B cell (primary cell): ENCODE measurements at regions not wholly inside any gene's neighbourhood (a gene's known extent, or its start where the extent isn't known, plus 50 kb on each side); places are given as distances from the start of the nearest gene placed in this dataset.
"Not testable (repeated sequence)": the region's sequence is repeated elsewhere in the genome, so short reads cannot be mapped to it uniquely, and the experiment has no call there.

ENCODE experiments used
- CTCF ChIP-seq: fragments of 200-600 bp; IDR thresholded peaks from one replicate; pipeline ENCODE4 v1.8.0; 2022; ENCODE audit warnings: antibody characterized with exemption, mild to moderate bottlenecking
- EZH2 ChIP-seq: IDR thresholded peaks from 2 replicates; pipeline ENCODE4 v1.6.1; 2012; ENCODE audit warnings: borderline replicate concordance, low read depth, mild to moderate bottlenecking, moderate library complexity, low read length; ENCODE audit not compliant: insufficient read depth, poor library complexity, severe bottlenecking

GRCh38 chr20:25867015-25867775, 170.5 kb upstream of the ZNF337 start:
- TF ChIP-seq CTCF, EZH2: not testable (repeated sequence)
